ENCODE measurements at regions not wholly inside any gene's neighbourhood (a gene's known extent, or its start where the extent isn't known, plus 50 kb on each side); places are given as distances from the start of the nearest gene placed in this dataset.

DNA sequence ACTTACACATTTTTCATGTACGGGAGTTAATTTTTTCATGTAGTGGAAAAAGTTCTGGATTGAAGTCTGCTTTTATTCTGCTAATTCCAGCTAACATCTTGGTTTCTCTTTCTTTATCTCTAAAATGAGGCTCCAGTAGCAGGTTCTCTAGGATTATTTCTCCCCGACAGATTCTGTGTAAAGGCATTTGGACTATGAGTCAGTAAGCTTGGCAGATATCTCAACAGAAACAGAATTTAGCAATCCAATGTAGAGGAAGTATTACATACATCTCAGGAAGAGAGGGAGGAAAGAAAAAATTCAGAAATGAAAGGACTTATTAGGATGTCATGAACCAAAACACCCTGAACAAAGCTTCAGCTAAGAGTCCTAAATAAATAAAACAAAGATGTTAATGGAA is 1682.3 kb upstream of the TENM3 start:
- DNase-seq (ENCODE audit: low spot score): peak; percentile 85

DNA sequence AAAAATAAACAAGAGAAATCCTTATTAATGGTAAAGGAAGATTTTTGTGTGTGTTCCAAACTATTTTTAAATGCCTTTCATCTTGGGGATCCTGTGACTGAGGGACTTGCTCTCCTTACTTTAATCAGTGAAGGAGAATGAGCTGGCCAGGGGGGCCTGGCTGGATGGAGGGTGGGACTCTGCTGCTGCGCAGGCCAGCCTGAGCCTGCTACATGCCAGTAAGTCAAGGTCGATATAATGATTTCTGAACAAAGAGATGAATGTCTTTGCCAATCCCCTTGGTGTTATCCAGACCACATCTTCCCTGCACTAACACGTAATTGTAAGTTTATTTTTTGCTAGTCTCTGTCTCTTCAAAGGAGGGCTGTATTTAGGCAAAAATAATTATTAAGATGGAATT is 1679.2 kb upstream of the TENM3 start:
- peak; percentile 20 for DNase-seq (ENCODE audit: low spot score)

DNA sequence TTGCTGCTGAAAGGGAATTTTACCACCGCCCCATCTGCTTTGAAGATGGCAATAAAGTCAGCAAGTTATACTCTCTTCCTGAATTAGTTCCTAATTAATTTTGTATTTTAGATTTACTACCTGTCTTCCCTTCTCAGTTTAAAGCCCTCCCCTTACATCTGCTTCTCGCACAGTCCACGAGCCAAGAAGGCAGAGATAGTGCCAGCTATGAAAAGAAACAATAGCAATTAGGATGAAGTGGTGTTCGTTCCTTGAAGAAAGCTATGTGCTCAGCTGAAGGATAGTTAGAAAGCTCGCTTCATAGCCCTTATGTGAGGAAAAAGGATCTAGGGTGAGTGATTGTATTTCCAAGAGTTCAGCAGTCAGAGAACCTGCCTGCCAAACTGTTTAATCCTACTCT is 1678.8 kb upstream of the TENM3 start:
- DNase-seq (ENCODE audit: low spot score): no peak

DNA sequence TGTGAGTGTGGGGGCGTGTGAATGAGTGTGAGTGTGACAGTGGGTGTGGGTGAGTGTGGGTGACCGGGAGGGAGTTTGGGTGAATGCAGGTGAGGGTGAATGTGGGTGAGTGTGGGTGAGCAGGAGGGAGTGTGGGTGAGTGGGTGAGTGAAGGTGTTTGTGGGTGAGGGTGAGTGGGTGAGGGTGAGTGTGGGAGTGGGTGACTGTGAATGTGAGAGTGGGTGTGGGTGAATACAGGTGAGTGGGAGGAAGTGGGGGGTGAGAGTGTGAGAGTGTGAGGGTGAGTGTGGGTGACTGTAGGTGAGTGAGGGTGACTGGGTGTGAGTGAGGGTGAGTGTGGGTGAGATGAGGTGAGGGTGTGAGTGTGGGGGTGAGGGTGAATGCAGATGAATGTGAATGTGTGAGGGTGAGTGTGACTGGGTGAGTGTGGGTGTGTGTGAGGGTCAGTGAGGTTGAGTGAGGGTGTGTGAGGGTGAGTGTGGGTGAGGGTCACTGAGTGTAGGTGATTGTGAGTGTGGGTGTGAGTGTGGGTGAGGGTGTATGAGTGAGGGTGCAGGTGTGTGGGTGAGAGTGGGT is 1677.3 kb upstream of the TENM3 start:
- no peak for DNase-seq (ENCODE audit: low spot score)

DNA sequence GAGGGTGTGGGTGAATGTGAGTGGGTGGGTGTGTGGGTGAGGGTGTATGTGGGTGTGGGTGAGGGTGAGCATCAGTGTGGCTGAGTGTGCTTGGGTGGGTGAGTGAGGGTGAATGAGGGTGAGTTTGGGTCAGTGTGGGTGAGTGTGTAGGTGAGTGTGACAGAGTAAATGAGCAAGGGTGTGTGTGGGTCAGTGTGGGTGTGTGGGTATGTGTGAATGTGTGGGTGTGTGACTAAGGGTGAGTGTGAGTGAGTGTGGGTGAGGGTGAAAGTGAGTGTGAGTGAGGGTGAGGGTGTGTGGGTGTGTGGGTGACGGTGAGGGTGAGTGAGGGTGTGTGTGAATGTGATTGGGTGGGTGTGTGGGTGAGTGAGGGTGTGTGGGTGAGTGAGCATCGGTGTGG is 1676.7 kb upstream of the TENM3 start:
- no peak for DNase-seq (ENCODE audit: low spot score)

DNA sequence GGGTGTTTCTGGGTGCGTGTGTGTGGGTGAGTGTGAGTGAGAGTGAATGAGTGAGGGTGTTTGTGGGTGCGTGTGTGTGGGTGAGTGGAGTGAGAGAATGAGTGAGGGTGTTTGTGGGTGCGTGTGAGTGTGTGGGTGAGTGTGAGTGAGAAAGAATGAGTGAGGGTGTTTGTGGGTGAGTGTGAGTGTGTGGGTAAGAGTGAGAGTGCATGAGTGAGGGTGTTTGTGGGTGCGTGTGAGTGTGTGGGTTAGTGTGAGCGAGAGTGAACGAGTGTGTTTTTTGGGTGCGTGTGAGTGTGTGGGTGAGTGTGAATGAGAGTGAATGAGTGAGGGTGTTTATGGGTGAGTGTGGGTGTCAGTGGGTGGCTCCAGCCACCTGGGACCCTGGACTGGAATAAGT is 1676.1 kb upstream of the TENM3 start:
- no peak for DNase-seq (ENCODE audit: low spot score)

DNA sequence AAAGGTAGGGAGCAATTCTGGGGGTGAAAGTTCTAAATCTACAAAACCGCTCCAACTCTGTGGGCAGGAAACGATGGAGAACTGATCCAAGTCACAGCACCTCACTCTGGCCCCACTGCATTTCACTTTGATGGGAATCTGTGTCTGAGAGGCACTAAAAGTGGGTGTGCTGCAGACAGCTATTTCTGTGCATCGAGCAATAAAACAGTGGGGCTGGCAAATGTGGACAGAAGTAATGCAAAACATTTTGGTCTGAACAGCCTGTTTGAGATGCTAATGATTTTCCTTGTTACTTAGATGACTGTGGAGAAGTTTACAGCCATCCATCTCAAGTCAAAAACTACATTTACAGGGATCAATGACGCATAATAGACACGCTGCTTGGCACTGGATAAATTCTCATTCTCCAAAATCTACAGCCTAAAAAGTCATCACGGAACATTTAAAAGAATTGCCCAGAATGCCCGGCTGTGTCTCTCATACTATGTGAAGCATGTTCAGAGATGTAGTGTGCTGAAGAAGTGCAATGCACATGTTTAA is 1671.6 kb upstream of the TENM3 start:
- no peak for DNase-seq (ENCODE audit: low spot score)

DNA sequence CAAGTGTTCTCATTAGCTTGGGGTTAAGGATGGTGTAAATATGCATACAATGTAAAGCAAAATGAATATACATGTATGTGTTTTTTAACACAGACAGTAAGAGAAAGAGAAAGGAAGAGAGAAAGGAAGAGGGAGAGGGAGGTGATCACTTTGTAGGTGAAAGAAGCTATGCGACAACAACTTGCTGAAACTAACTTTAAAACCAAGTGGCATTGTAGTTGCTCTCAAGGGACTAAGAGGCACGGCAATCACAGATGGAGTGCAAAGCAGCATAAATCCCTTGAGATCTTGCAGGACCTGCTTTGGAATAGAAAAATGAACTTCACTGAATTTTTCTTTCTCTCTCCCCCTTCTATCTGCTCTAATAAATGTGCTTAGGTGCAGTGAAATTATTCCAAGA is 1665.0 kb upstream of the TENM3 start:
- DNase-seq (ENCODE audit: low spot score): no peak

DNA sequence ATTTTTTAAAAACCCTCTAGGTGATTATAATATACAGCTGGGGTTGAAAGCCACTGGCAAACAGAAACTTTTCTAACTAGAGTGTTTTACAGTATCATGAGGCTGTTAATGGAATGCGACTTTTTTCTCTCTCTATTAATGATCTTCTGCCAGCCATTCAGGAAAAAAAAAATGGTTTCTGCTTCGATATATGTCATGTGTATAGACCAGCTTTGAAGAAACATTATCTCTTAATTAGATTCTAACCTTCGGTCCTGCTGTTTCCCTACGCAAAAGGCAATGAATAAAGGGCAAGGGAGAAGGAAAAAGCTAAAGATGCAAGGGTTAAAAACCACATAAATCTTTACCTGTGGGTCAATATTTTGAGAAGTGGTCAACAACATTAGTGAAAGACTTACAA is 1662.1 kb upstream of the TENM3 start:
- DNase-seq (ENCODE audit: low spot score): no peak

DNA sequence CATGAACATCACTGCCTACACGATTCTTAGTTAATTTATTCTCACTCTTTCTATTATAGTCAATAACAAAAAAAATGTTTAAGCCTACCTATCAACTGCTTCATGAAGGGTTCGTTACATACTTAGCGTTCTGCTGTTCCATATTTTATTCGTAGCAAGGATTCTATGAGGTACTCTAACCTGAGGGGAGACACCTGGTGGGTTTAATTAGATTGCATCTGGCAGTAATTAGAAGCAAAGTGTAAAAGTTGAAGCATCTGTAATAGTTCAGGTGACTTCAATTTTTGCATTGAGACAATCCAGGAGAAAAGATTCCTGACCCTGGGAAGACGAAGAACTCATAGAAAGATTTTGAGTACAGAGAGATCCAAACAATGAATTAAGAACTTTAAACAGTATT is 1655.8 kb upstream of the TENM3 start:
- no peak for DNase-seq (ENCODE audit: low spot score)

DNA sequence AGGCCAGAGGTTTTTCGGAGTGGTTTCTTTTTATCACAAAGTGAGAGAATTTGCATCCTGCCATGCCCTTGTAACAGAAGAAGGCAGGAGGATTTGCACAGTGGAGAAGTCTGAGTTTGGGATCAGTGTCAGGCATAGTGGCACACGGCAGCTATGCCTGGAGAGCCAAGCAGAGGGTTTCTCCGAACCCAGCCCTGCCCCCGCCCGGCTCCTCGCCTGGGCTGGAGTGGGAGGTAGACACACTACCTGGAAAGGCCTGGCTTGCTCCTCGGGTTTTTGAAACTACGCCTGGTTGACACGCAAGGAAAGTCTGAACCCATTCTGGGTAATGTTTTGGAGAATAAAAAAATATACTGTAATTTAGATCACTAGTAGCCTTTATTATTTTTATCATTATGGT is 1653.6 kb upstream of the TENM3 start:
- no peak for DNase-seq (ENCODE audit: low spot score)

DNA sequence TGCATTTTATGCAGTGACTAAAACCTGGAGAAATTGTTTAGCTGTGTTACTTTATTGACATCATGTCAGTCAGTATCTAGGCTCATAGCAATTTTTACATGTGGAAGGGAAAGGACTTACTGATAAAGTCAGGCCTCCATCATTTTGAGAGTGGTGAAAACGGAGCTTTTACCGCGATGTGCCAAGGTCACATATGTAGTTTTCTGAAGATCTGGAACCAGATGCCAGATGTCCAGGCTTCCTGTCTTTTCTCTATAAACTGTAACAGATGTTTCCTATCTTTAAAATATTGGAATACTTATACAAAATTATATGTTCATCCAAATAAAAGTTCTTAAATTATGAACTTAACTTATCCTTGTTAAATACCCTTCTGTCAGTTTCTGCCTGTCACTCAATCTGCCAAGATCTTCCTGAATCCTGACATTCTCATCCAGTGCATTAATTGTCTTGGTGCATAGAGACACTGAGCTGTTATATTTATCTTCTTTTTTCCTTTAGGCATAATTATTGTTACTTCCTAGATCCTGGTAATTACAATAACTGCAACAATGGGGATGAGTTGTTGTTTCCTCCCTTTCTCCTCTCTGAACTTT is 1646.2 kb upstream of the TENM3 start:
- no peak for DNase-seq (ENCODE audit: low spot score)

DNA sequence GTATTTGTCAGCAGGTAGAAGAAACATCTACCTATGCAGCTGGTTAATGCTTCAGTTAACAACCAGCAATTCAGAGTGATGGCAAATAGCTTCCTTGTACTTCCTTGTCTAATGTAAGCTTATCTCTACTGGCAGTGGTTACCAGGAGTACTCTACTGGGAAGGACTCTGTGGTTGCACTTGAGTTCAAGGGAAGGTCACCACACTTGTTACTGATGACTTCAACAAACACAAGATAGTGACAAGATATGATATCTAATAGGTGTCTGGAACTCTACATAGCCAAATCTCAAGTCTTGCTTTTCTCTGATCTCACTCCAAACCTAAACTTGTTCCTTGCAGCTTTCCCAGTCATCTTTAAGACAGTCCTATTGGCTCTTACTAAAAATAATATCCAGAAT is 1644.9 kb upstream of the TENM3 start:
- DNase-seq (ENCODE audit: low spot score): no peak

DNA sequence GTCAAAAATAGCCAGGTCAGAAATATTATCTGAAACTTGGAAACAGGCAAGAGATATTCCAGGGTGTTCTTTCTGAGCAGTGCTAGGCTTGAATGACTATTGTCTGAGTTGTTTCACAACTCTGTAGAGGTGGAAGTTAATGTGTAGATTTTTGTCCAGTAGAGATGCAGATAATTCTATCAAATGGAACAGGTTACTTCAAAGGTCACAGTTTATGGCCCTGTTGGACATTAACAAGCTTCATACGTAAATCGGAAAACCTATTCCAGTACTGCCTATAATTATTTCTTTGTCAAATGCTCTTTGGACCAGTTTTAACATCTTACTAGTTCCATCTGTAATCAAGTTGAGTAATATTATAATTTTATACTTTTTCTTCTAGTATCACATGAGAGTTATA is 1639.4 kb upstream of the TENM3 start:
- no peak for DNase-seq (ENCODE audit: low spot score)

DNA sequence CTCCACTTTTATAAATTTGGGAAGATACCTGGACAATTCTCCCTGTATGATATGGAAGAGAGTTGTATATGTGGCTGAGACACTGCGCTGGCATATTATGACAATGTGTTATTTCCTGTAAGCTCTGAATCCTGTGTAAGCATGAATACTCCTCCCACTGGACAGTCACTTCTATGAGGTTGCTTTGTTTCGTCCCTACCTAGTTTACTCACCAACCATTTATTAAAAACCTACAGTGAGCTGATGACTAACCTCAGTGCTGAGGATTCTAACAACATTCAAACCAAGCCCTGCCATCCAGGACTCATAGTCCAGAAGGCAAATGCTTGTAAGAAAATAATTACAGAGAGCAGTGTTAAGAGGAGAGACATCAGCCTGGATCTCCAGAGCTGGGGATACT is 1632.9 kb upstream of the TENM3 start:
- no peak for DNase-seq (ENCODE audit: low spot score)

DNA sequence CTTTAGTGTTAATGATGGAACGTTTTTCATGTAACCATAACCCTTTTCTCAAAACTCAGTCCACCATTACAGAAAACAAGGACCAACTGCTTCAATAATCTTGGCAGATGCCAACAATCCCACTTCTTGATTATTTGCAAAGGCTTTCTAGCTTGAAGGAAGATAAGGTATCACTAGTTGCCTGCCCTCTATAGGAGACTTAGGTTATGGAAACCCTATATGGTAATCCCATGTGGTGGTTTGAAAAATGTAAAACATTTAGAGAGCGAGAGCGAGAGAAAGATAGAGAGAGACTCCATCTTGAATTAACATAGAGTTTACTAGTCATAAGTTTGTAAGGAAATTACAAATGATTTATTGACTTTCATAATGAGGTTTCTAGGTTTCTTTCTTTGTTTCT is 1627.5 kb upstream of the TENM3 start:
- DNase-seq (ENCODE audit: low spot score): no peak

DNA sequence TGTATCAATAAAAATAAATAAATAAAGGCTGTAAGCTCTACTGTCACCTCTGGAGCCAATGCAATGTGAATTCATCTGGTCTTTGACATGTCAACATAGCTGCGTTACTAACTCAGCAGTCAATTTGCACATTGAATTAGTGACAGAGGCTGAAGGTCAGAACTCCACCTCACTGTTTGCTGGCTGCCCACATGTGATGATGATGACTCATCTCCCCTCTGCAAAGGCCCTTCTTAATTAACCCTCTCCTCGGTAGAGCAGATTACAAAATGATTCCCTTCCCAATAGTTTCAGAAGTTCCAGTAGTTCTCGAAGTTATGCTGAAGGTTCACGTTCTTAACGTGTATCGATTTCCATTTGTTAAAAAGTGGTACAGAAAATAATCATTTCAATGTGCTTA is 1626.0 kb upstream of the TENM3 start:
- DNase-seq (ENCODE audit: low spot score): no peak

DNA sequence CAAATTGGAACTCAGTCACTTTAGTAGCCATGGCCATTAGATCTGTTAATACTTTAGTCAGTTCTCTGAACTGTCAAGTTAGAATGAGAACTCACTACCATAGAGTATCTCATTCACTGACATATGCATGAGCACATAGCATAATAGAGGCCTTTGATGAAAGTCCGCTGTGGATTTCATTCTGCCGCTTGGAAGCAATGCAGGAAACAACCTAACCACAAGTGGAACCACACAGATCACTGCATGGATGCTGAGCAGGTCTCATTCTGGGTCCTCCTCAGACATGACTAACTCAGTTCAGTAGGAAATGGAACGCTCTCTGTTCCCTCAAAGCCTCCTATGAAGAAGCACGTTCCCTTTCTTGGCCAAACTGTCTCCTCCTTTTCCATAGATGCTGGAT is 1624.8 kb upstream of the TENM3 start:
- no peak for DNase-seq (ENCODE audit: low spot score)

DNA sequence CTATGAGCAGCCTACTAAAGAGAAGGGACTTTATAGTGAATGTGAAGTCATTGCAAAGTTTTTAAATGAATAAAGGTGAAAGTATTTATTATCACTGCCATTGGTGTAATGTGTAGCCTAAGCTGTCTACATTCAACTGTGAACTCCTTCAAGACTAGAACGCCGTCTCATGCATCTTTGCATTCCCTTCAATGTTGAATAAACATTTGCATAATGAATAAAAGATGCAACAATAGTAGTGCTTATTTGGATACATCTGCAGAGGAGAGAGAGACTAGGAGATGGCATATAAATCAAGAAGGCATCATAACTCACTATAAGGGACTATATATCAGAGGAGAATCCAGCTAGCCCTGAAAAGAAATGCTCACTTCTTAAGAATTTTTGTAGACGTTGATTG is 1623.8 kb upstream of the TENM3 start:
- DNase-seq (ENCODE audit: low spot score): no peak

DNA sequence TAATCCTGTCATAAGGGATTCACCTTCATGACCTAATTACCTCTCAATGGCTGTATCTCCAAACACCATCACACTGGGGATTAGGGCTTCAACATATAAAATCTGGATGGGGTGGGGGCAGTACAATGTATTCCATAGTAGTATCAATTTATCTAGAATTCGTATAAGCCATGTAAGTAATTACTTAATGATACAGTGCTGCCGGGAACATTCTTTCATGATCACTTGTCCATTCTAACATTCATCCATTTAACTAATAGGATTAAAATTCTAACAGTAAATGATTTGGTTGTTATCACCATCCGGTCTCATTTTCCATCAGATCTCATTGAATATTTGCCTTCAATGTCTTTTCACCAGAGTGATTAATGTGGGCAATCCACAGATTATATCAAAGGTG is 1620.9 kb upstream of the TENM3 start:
- DNase-seq (ENCODE audit: low spot score): no peak

DNA sequence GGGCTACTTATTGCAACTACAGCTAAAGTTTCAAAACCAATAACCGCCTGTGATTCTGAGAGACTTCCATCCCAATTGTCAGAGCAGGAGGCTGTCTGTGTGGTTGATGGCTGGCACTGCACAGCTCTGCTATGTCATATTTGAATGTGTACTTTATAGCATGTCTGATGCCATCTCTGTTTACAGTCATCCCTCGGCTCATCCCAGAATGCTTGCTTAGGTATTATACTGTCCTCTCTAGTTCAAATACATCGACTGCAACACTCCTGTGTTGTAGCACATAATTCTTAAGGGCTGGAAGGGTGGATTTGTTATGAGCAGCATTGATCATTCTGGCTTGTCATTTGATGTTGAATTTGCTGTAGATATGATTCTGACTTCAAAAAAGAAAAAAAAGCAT is 1617.5 kb upstream of the TENM3 start:
- no peak for DNase-seq (ENCODE audit: low spot score)

DNA sequence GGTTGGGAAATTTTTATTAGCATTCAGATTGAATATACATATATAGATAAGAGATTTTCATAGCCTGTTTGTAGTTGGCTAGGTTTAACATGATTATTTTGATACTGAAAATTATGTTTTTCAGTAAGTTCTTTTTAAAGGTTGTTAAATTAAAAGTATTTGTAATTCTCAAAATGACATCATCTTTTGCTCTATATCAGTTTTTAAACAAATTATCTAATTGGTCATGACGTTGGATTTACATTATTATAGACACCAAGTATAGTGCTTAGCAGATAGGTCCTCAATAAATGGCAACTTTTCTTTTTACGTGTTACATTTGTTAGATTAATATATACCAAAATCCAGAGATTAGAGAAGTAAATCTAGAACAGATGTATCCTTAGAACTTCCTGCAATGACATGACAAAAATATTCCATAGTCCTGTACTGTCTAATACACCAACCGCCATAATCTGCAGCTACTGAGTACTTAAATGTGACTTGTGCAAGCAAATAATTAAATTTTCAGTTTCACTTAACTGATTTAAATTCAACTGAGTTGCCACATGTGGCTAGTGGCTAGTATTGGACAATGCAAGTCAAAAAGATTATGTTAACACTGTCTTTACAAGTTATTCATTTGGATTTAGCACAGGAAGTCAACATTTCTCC is 1613.1 kb upstream of the TENM3 start:
- DNase-seq (ENCODE audit: low spot score): no peak

DNA sequence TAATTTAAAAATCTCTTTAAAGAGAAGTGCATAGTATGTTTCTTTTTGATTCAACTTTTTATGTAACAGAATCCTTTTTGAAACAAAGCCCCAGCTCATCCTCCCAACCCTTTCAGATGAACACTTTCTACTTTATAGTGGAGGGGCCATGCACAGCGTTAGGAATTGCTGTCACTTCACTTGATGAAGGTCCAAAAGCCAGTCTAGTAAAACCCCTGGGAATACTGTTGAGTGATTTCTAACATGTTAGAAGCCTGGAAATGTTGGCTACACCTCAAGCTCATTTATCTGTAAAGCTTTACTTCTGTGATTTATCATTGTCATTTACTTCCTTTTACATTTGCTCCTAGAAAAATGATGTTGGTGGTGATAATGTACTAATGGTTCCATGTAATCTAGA is 1608.9 kb upstream of the TENM3 start:
- DNase-seq (ENCODE audit: low spot score): no peak

DNA sequence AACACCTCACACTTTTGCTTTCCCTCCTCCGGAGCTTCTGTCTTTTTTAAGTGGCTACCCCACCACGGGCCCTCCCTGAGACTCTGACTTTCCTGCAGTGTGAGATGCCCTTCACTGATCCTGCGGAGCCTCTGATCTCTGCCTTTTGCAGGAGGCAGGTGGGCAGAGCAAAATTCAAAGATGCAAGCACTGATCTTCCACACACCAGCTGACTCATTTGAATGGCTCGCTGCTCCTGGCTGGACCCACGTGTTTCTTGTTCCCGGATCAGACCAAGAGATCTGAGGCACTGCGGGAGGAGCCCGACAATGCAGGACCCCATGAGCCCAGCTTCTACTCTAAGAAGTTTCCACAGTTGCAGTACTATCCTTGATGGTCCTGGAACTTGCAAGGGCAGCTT is 1607.9 kb upstream of the TENM3 start:
- no peak for DNase-seq (ENCODE audit: low spot score)

All from umbilical cord (tissue), 1 donor.